SU-DHL-6 (cell line): ENCODE measurements at regions not wholly inside any gene's neighbourhood (a gene's known extent, or its start where the extent isn't known, plus 50 kb on each side); places are given as distances from the start of the nearest gene placed in this dataset.

Experiments
- H2AFZ ChIP-seq: fragments of 200-600 bp; sonication (generic); 2 replicates; pipeline ENCODE4 v1.6.1; 2014; ENCODE audit warnings: low read depth, mild to moderate bottlenecking, moderate library complexity, mixed read lengths, antibody characterized with exemption, low read length; ENCODE audit not compliant: severe bottlenecking
- H3F3A ChIP-seq: fragments of 200-600 bp; shearing (Covaris generic); 2 replicates; pipeline ENCODE4 v1.6.0; 2016; ENCODE audit warnings: antibody characterized with exemption, mild to moderate bottlenecking; ENCODE audit not compliant: insufficient read depth
- H3K27ac ChIP-seq: fragments of 200-600 bp; sonication (generic); 2 replicates; pipeline ENCODE4 v1.5.1; 2016; ENCODE audit warnings: low read depth, mild to moderate bottlenecking, low read length, moderate library complexity, mixed read lengths
- H3K27me3 ChIP-seq: fragments of 200-600 bp; sonication (generic), shearing (Covaris generic); 2 replicates; pipeline ENCODE4 v1.6.0; 2014; ENCODE audit warnings: mild to moderate bottlenecking, low read length
- H3K36me3 ChIP-seq: fragments of 200-600 bp; sonication (generic); 2 replicates; pipeline ENCODE4 v1.6.1; 2014; ENCODE audit warnings: mild to moderate bottlenecking, low read length, mixed read lengths
- H3K4me2 ChIP-seq: fragments of 300-600, 200-600 bp; shearing (Covaris generic), sonication (generic); 2 replicates; pipeline ENCODE4 v1.6.0; 2014; ENCODE audit warnings: low read length, low read depth, mild to moderate bottlenecking; ENCODE audit not compliant: poor library complexity, severe bottlenecking
- H3K4me3 ChIP-seq: fragments of 200-600 bp; sonication (generic); 2 replicates; pipeline ENCODE4 v1.5.1; 2014; ENCODE audit warnings: antibody characterized with exemption, low read length, mild to moderate bottlenecking, mixed read lengths; ENCODE audit not compliant: insufficient read depth, poor library complexity, severe bottlenecking
- H3K79me2 ChIP-seq: fragments of 200-600 bp; sonication (generic); 2 replicates; pipeline ENCODE4 v1.6.1; 2014; ENCODE audit warnings: mild to moderate bottlenecking, low read length, moderate library complexity; ENCODE audit not compliant: insufficient read depth
- H3K9ac ChIP-seq: fragments of 200-600 bp; sonication (generic); 2 replicates; pipeline ENCODE4 v1.7.0; 2014; ENCODE audit warnings: mild to moderate bottlenecking, low read length
- H3K9me2 ChIP-seq: fragments of 200-600 bp; sonication (generic); replicated peaks from 2 replicates; pipeline ENCODE4 v1.6.1; 2014; ENCODE audit warnings: low read length; ENCODE audit not compliant: insufficient read depth
- H3K9me3 ChIP-seq: fragments of 200-600 bp; sonication (generic); 2 replicates; pipeline ENCODE4 v1.6.1; 2014; ENCODE audit warnings: low read length, mixed read lengths; ENCODE audit not compliant: insufficient read depth
- H4K20me1 ChIP-seq: fragments of 200-600 bp; sonication (generic); 2 replicates; pipeline ENCODE4 v1.6.1; 2014; ENCODE audit warnings: low read depth, mild to moderate bottlenecking, antibody characterized with exemption, low read length, moderate library complexity, mixed read lengths
- EZH2phosphoT487 ChIP-seq: fragments of 200-600 bp; sonication (generic), shearing (Covaris generic); conservative IDR thresholded peaks from 2 replicates; pipeline ENCODE4 v1.6.1; 2018; ENCODE audit warnings: mild to moderate bottlenecking, antibody characterized with exemption, low read length, moderate library complexity, mixed read lengths
- TF ChIP-seq, protein P1 (sequence below): fragments of 200-600 bp; sonication (generic); IDR thresholded peaks from one replicate; pipeline ENCODE4 v1.5.1; 2017; ENCODE audit warnings: antibody characterized with exemption, mild to moderate bottlenecking, low read length, moderate library complexity; ENCODE audit not compliant: insufficient read depth, poor library complexity, severe bottlenecking

DNA sequence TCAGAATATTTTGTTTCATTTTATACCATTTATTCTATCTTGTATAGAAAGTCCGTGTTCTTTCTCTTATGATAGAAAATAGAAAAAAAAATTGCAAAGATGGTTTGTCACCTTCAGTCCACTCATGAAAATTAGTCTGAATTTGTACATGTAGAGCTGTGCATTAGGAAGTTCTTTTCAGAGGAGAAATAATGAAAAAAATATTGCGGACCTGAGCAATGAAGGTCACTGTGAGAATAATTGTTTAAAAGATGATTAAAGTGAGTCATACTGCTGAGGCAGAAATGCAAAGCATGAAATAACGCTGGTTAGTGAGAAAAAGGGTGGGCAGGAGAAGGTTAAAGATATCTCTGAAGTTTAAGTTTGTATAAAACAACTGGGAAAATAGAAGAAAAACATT lies 431.1 kb downstream of the TMX3 start:
- no peaks in the 10 kb centered on the region for H3K79me2 ChIP-seq
- no peaks in the 10 kb centered on the region for H3K27me3 ChIP-seq
- no peak overlapping the region for H3K4me2 ChIP-seq
- H3K36me3 ChIP-seq: no peaks in the 10 kb centered on the region
- H3K9me2 ChIP-seq: no peaks in the 10 kb centered on the region
- no peaks in the 10 kb centered on the region for H3K9me3 ChIP-seq
- no peaks in the 10 kb centered on the region for H3F3A ChIP-seq
- no peak overlapping the region for H2AFZ ChIP-seq
- no peak overlapping the region for H3K9ac ChIP-seq
- H3K4me3 ChIP-seq: no peak overlapping the region
- no peaks in the 10 kb centered on the region for H4K20me1 ChIP-seq
- no peak overlapping the region for H3K27ac ChIP-seq
- TF ChIP-seq, protein P1, sequence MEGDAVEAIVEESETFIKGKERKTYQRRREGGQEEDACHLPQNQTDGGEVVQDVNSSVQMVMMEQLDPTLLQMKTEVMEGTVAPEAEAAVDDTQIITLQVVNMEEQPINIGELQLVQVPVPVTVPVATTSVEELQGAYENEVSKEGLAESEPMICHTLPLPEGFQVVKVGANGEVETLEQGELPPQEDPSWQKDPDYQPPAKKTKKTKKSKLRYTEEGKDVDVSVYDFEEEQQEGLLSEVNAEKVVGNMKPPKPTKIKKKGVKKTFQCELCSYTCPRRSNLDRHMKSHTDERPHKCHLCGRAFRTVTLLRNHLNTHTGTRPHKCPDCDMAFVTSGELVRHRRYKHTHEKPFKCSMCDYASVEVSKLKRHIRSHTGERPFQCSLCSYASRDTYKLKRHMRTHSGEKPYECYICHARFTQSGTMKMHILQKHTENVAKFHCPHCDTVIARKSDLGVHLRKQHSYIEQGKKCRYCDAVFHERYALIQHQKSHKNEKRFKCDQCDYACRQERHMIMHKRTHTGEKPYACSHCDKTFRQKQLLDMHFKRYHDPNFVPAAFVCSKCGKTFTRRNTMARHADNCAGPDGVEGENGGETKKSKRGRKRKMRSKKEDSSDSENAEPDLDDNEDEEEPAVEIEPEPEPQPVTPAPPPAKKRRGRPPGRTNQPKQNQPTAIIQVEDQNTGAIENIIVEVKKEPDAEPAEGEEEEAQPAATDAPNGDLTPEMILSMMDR: no peak
- TF ChIP-seq EZH2phosphoT487: no peak

DNA sequence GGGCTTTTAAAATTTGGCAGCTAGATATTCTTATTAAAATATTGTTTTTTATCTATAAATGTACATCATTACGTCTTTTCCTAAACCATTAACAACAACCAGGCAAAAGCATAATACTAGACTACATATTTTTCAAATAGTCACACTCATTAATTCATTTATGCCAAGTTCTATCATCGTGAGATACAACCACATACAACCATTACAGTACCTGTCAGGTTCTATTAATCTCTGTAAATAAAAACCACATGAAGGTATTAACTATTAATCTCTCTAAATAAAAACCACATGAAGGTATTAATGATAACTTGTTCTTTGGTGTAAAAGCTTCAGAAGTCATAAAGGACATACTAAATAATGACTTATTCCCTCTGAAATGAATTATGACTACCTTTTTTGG lies 432.7 kb downstream of the TMX3 start:
- no peaks in the 10 kb centered on the region for H3K27me3 ChIP-seq
- TF ChIP-seq, protein P1: no peak
- TF ChIP-seq EZH2phosphoT487: no peak
- H3K79me2 ChIP-seq: no peaks in the 10 kb centered on the region

DNA sequence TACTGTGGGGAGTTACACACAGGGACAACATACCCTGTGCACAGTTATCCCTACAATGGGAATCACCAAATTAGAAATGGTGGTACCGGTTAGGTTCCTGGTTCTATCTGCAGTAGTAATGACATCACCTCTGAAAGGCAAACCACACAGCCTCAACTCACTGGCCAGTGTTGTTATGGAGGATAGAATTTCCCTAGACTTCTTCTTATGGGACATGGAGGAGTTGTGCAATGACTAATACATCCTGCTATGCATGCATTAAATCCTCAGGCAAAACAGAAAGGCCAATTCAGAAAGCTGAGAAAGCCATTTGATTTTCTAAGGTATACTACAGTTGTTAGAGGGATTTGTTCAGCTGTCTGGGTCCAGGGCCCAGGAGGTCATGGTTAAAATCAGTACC lies 439.3 kb downstream of the TMX3 start:
- no peaks in the 10 kb centered on the region for H3K9me2 ChIP-seq
- no peak overlapping the region for H2AFZ ChIP-seq
- H3K4me3 ChIP-seq: no peak overlapping the region
- H3F3A ChIP-seq: no peaks in the 10 kb centered on the region
- H3K4me2 ChIP-seq: no peak overlapping the region
- no peaks in the 10 kb centered on the region for H3K79me2 ChIP-seq
- no peaks in the 10 kb centered on the region for H3K27me3 ChIP-seq
- no peak for TF ChIP-seq EZH2phosphoT487
- TF ChIP-seq, protein P1: no peak
- no peak overlapping the region for H3K27ac ChIP-seq
- no peaks in the 10 kb centered on the region for H4K20me1 ChIP-seq
- H3K36me3 ChIP-seq: no peaks in the 10 kb centered on the region
- no peaks in the 10 kb centered on the region for H3K9me3 ChIP-seq
- H3K9ac ChIP-seq: no peak overlapping the region

More for the DNA sequence above, 432.7 kb downstream of the TMX3 start:
- Histone ChIP-seq H3K36me3 (no peaks in the 10 kb centered on the region), H3K9me3 (no peaks in the 10 kb centered on the region), H3K9ac (no peak overlapping the region), H3F3A (no peaks in the 10 kb centered on the region), H3K9me2 (no peaks in the 10 kb centered on the region), H4K20me1 (no peaks in the 10 kb centered on the region), H2AFZ (no peak overlapping the region), H3K4me2 (no peak overlapping the region), H3K4me3 (no peak overlapping the region), H3K27ac (no peak overlapping the region)
